WTC11 (cell line): ENCODE measurements at regions not wholly inside any gene's neighbourhood (a gene's known extent, or its start where the extent isn't known, plus 50 kb on each side); places are given as distances from the start of the nearest gene placed in this dataset.

Experiments used
- ATAC-seq: fragments of 200-7000 bp; cut with Tn5 transposase; 2 replicates; pipeline ENCODE4 v1.10.0; 2021; ENCODE audit warnings: mild to moderate bottlenecking, moderate library complexity
- CTCF ChIA-PET: fragments of 300-600 bp; sonication (Branson Sonifier 250); formaldehyde crosslinking; loops from one replicate; lab custom pipeline; 2021; ENCODE audit warnings: antibody characterized with exemption; lab: Charles Lee
- POLR2A ChIA-PET: fragments of 350-600 bp; sonication (Branson Sonifier 250); formaldehyde crosslinking; loops from one replicate; lab custom pipeline; 2021; ENCODE audit warnings: antibody characterized with exemption; lab: Charles Lee
- DNase-seq: peaks from one replicate; pipeline ENCODE4 v3.0.0; 2021; ENCODE audit warnings: low spot score
- H3K27ac Mint-ChIP-seq: 2 replicates; pipeline ENCODE4 v1.8.0; 2021; ENCODE audit warnings: mixed read lengths
- H3K27me3 Mint-ChIP-seq: 2 replicates; pipeline ENCODE4 v1.8.0; 2021; ENCODE audit warnings: low read depth, mild to moderate bottlenecking, moderate library complexity, mixed read lengths
- H3K36me3 Mint-ChIP-seq: 2 replicates; pipeline ENCODE4 v1.8.0; 2021; ENCODE audit warnings: mixed read lengths
- H3K4me1 Mint-ChIP-seq: 2 replicates; pipeline ENCODE4 v1.8.0; 2022; ENCODE audit warnings: mixed read lengths
- H3K4me3 Mint-ChIP-seq: 2 replicates; pipeline ENCODE4 v1.8.0; 2021; ENCODE audit warnings: mild to moderate bottlenecking, moderate library complexity, mixed read lengths
- H3K9me3 Mint-ChIP-seq: 2 replicates; pipeline ENCODE4 v1.8.0; 2021; ENCODE audit warnings: mixed read lengths
- CREB1 ChIP-seq: sonication (generic); formaldehyde crosslinking; IDR thresholded peaks from 2 replicates; pipeline ENCODE4 v1.8.0; 2023; ENCODE audit warnings: mild to moderate bottlenecking, missing genetic modification reagents
- ETV6 ChIP-seq: sonication (generic); formaldehyde crosslinking; IDR thresholded peaks from 2 replicates; pipeline ENCODE4 v1.8.1; 2022; ENCODE audit warnings: mild to moderate bottlenecking, missing genetic modification reagents
- JAZF1 ChIP-seq: fragments of 250-450 bp; sonication (Bioruptor Pico); IDR thresholded peaks from 2 replicates; pipeline ENCODE4 v1.9.0; 2021; ENCODE audit warnings: moderate library complexity, mild to moderate bottlenecking, inconsistent platforms
- JUN ChIP-seq: sonication (generic); formaldehyde crosslinking; IDR thresholded peaks from 2 replicates; pipeline ENCODE4 v1.8.0; 2023; ENCODE audit warnings: mild to moderate bottlenecking, missing genetic modification reagents
- MYBL2 ChIP-seq: sonication (generic); formaldehyde crosslinking; IDR thresholded peaks from 2 replicates; pipeline ENCODE4 v1.8.1; 2023; ENCODE audit warnings: mild to moderate bottlenecking, moderate library complexity, missing genetic modification reagents
- RORB ChIP-seq: fragments of 250-450 bp; sonication (Bioruptor Pico); IDR thresholded peaks from 2 replicates; pipeline ENCODE4 v1.9.0; 2021; ENCODE audit warnings: mild to moderate bottlenecking
- SOX15 ChIP-seq: fragments of 250-450 bp; sonication (Bioruptor Pico); IDR thresholded peaks from 2 replicates; pipeline ENCODE4 v1.9.0; 2021; ENCODE audit warnings: mild to moderate bottlenecking
- TCF7 ChIP-seq: sonication (generic); formaldehyde crosslinking; IDR thresholded peaks from 2 replicates; pipeline ENCODE4 v1.8.0; 2022; ENCODE audit warnings: mild to moderate bottlenecking, low read depth, missing genetic modification reagents, moderate library complexity
- ZNF121 ChIP-seq: sonication (generic); formaldehyde crosslinking; IDR thresholded peaks from 2 replicates; pipeline ENCODE4 v1.8.0; 2023; ENCODE audit warnings: missing genetic modification reagents
- ZNF416 ChIP-seq: fragments of 250-450 bp; sonication (Bioruptor Pico); IDR thresholded peaks from 2 replicates; pipeline ENCODE4 v1.9.0; 2021; ENCODE audit warnings: mild to moderate bottlenecking, inconsistent platforms
- ZNF423 ChIP-seq: fragments of 250-450 bp; sonication (Bioruptor Pico); IDR thresholded peaks from 2 replicates; pipeline ENCODE4 v2.1.2; 2022; ENCODE audit warnings: mild to moderate bottlenecking, moderate library complexity
- TF ChIP-seq, protein P1 (sequence below): sonication (generic); formaldehyde crosslinking; IDR thresholded peaks from 2 replicates; pipeline ENCODE4 v1.8.0; 2022; ENCODE audit warnings: mild to moderate bottlenecking, missing genetic modification reagents
- TF ChIP-seq, protein P2 (sequence below): sonication (generic); formaldehyde crosslinking; conservative IDR thresholded peaks from 2 replicates; pipeline ENCODE4 v1.8.1; 2023; ENCODE audit warnings: mild to moderate bottlenecking, low read depth, missing genetic modification reagents, moderate library complexity
- TF ChIP-seq, protein P3 (sequence below): sonication (generic); formaldehyde crosslinking; IDR thresholded peaks from 2 replicates; pipeline ENCODE4 v1.8.1; 2023; ENCODE audit warnings: mild to moderate bottlenecking, missing genetic modification reagents, moderate library complexity
- TF ChIP-seq, protein P4 (sequence below): sonication (generic); formaldehyde crosslinking; IDR thresholded peaks from 2 replicates; pipeline ENCODE4 v1.8.1; 2023; ENCODE audit warnings: mild to moderate bottlenecking, missing genetic modification reagents, borderline replicate concordance
- TF ChIP-seq, protein P5 (sequence below): sonication (generic); formaldehyde crosslinking; IDR thresholded peaks from 2 replicates; pipeline ENCODE4 v1.8.1; 2022; ENCODE audit warnings: mild to moderate bottlenecking, moderate library complexity, missing genetic modification reagents
- TF ChIP-seq, protein P6 (sequence below): fragments of 250-450 bp; sonication (Bioruptor Pico); IDR thresholded peaks from 2 replicates; pipeline ENCODE4 v1.8.0; 2021; ENCODE audit warnings: mild to moderate bottlenecking
- TF ChIP-seq, protein P7 (sequence below): sonication (generic); formaldehyde crosslinking; IDR thresholded peaks from 2 replicates; pipeline ENCODE4 v1.8.1; 2023; ENCODE audit warnings: mild to moderate bottlenecking, missing genetic modification reagents
- TF ChIP-seq, protein P8 (sequence below): sonication (generic); formaldehyde crosslinking; IDR thresholded peaks from 2 replicates; pipeline ENCODE4 v1.8.0; 2022; ENCODE audit warnings: mild to moderate bottlenecking, missing genetic modification reagents
- TF ChIP-seq, protein P9 (sequence below): sonication (generic); formaldehyde crosslinking; IDR thresholded peaks from 2 replicates; pipeline ENCODE4 v1.8.1; 2022; ENCODE audit warnings: low read depth, missing genetic modification reagents, borderline replicate concordance

DNA sequence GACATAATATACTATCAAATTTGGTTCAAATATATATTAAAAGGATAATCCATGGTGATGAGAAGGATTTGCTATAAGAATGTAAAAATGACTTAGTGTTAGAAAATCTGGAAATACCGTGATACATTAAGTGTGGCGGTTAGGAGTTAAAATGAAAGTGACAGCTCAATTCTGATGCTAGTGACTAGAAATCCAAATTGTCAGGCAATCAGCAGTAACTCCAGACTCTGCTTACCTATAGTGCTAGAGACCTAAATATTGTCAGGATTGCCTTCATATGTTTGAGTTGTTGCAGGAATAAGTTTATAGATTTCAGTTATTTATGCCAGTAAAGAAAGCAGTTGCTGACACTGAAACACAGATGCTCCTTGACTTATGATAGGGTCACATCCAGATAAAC, 737.4 kb downstream of the MRPL39 start (continued):
- TF ChIP-seq, protein P1, sequence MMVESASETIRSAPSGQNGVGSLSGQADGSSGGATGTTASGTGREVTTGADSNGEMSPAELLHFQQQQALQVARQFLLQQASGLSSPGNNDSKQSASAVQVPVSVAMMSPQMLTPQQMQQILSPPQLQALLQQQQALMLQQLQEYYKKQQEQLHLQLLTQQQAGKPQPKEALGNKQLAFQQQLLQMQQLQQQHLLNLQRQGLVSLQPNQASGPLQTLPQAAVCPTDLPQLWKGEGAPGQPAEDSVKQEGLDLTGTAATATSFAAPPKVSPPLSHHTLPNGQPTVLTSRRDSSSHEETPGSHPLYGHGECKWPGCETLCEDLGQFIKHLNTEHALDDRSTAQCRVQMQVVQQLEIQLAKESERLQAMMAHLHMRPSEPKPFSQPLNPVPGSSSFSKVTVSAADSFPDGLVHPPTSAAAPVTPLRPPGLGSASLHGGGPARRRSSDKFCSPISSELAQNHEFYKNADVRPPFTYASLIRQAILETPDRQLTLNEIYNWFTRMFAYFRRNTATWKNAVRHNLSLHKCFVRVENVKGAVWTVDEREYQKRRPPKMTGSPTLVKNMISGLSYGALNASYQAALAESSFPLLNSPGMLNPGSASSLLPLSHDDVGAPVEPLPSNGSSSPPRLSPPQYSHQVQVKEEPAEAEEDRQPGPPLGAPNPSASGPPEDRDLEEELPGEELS (CRISPR knock-in tag) = no peak
- TF ChIP-seq, protein P2, sequence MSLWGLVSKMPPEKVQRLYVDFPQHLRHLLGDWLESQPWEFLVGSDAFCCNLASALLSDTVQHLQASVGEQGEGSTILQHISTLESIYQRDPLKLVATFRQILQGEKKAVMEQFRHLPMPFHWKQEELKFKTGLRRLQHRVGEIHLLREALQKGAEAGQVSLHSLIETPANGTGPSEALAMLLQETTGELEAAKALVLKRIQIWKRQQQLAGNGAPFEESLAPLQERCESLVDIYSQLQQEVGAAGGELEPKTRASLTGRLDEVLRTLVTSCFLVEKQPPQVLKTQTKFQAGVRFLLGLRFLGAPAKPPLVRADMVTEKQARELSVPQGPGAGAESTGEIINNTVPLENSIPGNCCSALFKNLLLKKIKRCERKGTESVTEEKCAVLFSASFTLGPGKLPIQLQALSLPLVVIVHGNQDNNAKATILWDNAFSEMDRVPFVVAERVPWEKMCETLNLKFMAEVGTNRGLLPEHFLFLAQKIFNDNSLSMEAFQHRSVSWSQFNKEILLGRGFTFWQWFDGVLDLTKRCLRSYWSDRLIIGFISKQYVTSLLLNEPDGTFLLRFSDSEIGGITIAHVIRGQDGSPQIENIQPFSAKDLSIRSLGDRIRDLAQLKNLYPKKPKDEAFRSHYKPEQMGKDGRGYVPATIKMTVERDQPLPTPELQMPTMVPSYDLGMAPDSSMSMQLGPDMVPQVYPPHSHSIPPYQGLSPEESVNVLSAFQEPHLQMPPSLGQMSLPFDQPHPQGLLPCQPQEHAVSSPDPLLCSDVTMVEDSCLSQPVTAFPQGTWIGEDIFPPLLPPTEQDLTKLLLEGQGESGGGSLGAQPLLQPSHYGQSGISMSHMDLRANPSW (CRISPR knock-in tag) = no peak
- TF ChIP-seq, protein P3, sequence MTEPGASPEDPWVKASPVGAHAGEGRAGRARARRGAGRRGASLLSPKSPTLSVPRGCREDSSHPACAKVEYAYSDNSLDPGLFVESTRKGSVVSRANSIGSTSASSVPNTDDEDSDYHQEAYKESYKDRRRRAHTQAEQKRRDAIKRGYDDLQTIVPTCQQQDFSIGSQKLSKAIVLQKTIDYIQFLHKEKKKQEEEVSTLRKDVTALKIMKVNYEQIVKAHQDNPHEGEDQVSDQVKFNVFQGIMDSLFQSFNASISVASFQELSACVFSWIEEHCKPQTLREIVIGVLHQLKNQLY (CRISPR knock-in tag) = no peak
- TF ChIP-seq, protein P4, sequence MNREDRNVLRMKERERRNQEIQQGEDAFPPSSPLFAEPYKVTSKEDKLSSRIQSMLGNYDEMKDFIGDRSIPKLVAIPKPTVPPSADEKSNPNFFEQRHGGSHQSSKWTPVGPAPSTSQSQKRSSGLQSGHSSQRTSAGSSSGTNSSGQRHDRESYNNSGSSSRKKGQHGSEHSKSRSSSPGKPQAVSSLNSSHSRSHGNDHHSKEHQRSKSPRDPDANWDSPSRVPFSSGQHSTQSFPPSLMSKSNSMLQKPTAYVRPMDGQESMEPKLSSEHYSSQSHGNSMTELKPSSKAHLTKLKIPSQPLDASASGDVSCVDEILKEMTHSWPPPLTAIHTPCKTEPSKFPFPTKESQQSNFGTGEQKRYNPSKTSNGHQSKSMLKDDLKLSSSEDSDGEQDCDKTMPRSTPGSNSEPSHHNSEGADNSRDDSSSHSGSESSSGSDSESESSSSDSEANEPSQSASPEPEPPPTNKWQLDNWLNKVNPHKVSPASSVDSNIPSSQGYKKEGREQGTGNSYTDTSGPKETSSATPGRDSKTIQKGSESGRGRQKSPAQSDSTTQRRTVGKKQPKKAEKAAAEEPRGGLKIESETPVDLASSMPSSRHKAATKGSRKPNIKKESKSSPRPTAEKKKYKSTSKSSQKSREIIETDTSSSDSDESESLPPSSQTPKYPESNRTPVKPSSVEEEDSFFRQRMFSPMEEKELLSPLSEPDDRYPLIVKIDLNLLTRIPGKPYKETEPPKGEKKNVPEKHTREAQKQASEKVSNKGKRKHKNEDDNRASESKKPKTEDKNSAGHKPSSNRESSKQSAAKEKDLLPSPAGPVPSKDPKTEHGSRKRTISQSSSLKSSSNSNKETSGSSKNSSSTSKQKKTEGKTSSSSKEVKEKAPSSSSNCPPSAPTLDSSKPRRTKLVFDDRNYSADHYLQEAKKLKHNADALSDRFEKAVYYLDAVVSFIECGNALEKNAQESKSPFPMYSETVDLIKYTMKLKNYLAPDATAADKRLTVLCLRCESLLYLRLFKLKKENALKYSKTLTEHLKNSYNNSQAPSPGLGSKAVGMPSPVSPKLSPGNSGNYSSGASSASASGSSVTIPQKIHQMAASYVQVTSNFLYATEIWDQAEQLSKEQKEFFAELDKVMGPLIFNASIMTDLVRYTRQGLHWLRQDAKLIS (CRISPR knock-in tag) = no peak
- TF ChIP-seq SOX15 (no peak), MYBL2 (no peak), ZNF121 (CRISPR knock-in tag) (no peak), JUN (CRISPR knock-in tag) (no peak), RORB (CRISPR knock-in tag) (no peak), ZNF423 (CRISPR knock-in tag) (no peak), JAZF1 (CRISPR knock-in tag) (no peak), ZNF416 (CRISPR knock-in tag) (no peak)
- TF ChIP-seq, protein P5, sequence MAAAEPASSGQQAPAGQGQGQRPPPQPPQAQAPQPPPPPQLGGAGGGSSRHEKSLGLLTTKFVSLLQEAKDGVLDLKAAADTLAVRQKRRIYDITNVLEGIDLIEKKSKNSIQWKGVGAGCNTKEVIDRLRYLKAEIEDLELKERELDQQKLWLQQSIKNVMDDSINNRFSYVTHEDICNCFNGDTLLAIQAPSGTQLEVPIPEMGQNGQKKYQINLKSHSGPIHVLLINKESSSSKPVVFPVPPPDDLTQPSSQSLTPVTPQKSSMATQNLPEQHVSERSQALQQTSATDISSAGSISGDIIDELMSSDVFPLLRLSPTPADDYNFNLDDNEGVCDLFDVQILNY (CRISPR knock-in tag) = no peak
- TF ChIP-seq, protein P6, sequence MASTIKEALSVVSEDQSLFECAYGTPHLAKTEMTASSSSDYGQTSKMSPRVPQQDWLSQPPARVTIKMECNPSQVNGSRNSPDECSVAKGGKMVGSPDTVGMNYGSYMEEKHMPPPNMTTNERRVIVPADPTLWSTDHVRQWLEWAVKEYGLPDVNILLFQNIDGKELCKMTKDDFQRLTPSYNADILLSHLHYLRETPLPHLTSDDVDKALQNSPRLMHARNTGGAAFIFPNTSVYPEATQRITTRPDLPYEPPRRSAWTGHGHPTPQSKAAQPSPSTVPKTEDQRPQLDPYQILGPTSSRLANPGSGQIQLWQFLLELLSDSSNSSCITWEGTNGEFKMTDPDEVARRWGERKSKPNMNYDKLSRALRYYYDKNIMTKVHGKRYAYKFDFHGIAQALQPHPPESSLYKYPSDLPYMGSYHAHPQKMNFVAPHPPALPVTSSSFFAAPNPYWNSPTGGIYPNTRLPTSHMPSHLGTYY (CRISPR knock-in tag) = no peak

DNA sequence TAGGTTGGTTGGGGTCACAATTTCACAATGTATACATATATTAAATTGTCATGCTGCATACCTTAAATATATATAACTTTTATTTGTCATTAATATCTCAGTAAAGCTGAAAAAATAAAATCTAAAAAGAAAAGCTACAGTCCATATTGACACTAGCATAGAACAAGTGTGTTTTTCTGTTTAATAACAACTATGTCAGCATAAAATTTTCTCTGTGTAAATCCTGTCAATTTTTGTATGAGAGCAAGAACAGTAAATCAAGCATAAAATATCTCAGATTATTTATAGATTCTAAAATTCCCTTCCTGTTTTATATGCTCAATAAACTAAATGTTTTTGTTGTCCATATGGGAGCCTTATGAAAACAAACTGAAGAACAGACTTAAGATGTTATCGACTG, 739.2 kb downstream of the MRPL39 start:
- Mint-ChIP-seq H3K27me3 (0 out of 2 replicates have a peak, but pooled peaks cover 3% of the 10 kb centered on the region), H3K36me3 (peaks cover 14% of the 10 kb centered on the region), H3K9me3 (peaks cover 55% of the 10 kb centered on the region), H3K4me3 (no peak overlapping the region), H3K27ac (no peak overlapping the region), H3K4me1 (no peaks in the 10 kb centered on the region)
- TF ChIP-seq, protein P7, sequence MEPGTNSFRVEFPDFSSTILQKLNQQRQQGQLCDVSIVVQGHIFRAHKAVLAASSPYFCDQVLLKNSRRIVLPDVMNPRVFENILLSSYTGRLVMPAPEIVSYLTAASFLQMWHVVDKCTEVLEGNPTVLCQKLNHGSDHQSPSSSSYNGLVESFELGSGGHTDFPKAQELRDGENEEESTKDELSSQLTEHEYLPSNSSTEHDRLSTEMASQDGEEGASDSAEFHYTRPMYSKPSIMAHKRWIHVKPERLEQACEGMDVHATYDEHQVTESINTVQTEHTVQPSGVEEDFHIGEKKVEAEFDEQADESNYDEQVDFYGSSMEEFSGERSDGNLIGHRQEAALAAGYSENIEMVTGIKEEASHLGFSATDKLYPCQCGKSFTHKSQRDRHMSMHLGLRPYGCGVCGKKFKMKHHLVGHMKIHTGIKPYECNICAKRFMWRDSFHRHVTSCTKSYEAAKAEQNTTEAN = no peak
- TF ChIP-seq ETV6 (CRISPR knock-in tag) = no peak
- TF ChIP-seq CREB1 (CRISPR knock-in tag) = no peak
- TF ChIP-seq, protein P8, sequence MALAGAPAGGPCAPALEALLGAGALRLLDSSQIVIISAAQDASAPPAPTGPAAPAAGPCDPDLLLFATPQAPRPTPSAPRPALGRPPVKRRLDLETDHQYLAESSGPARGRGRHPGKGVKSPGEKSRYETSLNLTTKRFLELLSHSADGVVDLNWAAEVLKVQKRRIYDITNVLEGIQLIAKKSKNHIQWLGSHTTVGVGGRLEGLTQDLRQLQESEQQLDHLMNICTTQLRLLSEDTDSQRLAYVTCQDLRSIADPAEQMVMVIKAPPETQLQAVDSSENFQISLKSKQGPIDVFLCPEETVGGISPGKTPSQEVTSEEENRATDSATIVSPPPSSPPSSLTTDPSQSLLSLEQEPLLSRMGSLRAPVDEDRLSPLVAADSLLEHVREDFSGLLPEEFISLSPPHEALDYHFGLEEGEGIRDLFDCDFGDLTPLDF (CRISPR knock-in tag) = no peak
- TF ChIP-seq, protein P9, sequence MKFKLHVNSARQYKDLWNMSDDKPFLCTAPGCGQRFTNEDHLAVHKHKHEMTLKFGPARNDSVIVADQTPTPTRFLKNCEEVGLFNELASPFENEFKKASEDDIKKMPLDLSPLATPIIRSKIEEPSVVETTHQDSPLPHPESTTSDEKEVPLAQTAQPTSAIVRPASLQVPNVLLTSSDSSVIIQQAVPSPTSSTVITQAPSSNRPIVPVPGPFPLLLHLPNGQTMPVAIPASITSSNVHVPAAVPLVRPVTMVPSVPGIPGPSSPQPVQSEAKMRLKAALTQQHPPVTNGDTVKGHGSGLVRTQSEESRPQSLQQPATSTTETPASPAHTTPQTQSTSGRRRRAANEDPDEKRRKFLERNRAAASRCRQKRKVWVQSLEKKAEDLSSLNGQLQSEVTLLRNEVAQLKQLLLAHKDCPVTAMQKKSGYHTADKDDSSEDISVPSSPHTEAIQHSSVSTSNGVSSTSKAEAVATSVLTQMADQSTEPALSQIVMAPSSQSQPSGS (CRISPR knock-in tag) = no peak
- no peak for TF ChIP-seq TCF7 (CRISPR knock-in tag)
- no peak for ATAC-seq
- POLR2A ChIA-PET = no interaction called here
- CTCF ChIA-PET = no interaction called here
- DNase-seq = no peak
